Chondrocyte (in vitro differentiated cells): ENCODE measurements at regions not wholly inside any gene's neighbourhood (a gene's known extent, or its start where the extent isn't known, plus 50 kb on each side); places are given as distances from the start of the nearest gene placed in this dataset.
A peak's percentile ranks its signal among the peaks of the same experiment; 100 is the strongest.

Experiments used
- DNase-seq: peaks from one replicate; pipeline ENCODE4 v3.0.0; 2021; ENCODE audit warnings: mixed read lengths, low spot score
- H3K27ac Mint-ChIP-seq: one replicate; pipeline ENCODE4 v1.8.0; 2021; ENCODE audit warnings: mild to moderate bottlenecking, moderate library complexity, mixed read lengths; ENCODE audit not compliant: unreplicated experiment
- H3K27me3 Mint-ChIP-seq: 2 replicates; pipeline ENCODE4 v1.8.0; 2021; ENCODE audit warnings: low read depth, mixed read lengths
- H3K36me3 Mint-ChIP-seq: 2 replicates; pipeline ENCODE4 v1.8.0; 2021; ENCODE audit warnings: low read depth, mixed read lengths
- H3K4me1 Mint-ChIP-seq: 2 replicates; pipeline ENCODE4 v1.8.0; 2021; ENCODE audit warnings: low read depth, mild to moderate bottlenecking, mixed read lengths
- H3K4me3 Mint-ChIP-seq: one replicate; pipeline ENCODE4 v1.8.0; 2021; ENCODE audit warnings: mild to moderate bottlenecking, moderate library complexity, mixed read lengths; ENCODE audit not compliant: unreplicated experiment
- H3K9me3 Mint-ChIP-seq: 2 replicates; pipeline ENCODE4 v1.8.0; 2021; ENCODE audit warnings: low read depth, mixed read lengths
- CTCF ChIP-seq: fragments of 200-600 bp; sonication (generic); IDR thresholded peaks from 2 replicates; pipeline ENCODE4 v1.5.0; 2021; ENCODE audit warnings: antibody characterized with exemption, mild to moderate bottlenecking, moderate library complexity

GRCh38 chr2:192278701-192279100, 84.0 kb upstream of the TMEFF2 start:
- no peaks in the 10 kb centered on the region for H3K4me1 Mint-ChIP-seq
- TF ChIP-seq CTCF = no peak
- H3K9me3 Mint-ChIP-seq = peaks cover 4% of the 10 kb centered on the region
- H3K27me3 Mint-ChIP-seq = no peaks in the 10 kb centered on the region
- H3K4me3 Mint-ChIP-seq = no peak overlapping the region
- no peak for DNase-seq
- no peaks in the 10 kb centered on the region for H3K36me3 Mint-ChIP-seq
- no peak overlapping the region for H3K27ac Mint-ChIP-seq

DNA sequence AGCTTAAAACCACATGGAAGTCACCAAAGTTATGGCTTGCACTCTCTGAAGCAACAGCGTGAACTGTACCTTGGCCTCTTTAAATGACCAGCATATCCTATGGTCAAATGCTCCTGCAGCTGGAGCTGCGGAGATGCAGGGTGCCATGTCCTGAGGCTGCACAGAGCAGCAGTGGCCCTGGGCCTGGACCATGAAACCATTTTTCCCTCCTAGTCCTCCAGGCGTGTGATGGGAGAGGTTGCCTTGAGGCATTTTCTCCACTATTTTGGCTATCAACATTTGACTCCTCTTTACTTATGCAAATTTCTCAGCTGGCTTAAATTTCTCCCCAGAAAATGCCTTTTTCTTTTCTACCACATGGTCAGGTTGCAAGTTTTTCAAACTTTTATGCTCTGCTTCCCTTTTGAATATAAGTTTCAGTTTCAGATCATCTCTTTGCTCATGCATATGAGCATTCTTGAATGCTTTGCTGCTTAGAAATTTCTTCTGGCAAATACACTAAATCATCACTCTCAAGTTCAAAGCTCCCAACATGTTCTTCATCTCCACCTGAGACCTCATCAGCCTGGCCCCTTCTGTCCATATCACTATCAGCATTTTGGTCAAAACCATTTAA, 82.9 kb upstream of the TMEFF2 start:
- Mint-ChIP-seq H3K36me3 (no peaks in the 10 kb centered on the region), H3K27ac (no peak overlapping the region), H3K27me3 (no peaks in the 10 kb centered on the region), H3K4me1 (no peaks in the 10 kb centered on the region), H3K9me3 (peaks cover 4% of the 10 kb centered on the region), H3K4me3 (no peak overlapping the region)
- no peak for DNase-seq
- no peak for TF ChIP-seq CTCF

GRCh38 chr2:192275632-192276031, 80.9 kb upstream of the TMEFF2 start:
- no peak for TF ChIP-seq CTCF
- H3K4me1 Mint-ChIP-seq = no peaks in the 10 kb centered on the region
- no peak for DNase-seq
- peaks cover 4% of the 10 kb centered on the region for H3K9me3 Mint-ChIP-seq
- H3K27me3 Mint-ChIP-seq = no peaks in the 10 kb centered on the region
- H3K4me3 Mint-ChIP-seq = no peak overlapping the region
- H3K36me3 Mint-ChIP-seq = no peaks in the 10 kb centered on the region
- no peak overlapping the region for H3K27ac Mint-ChIP-seq

DNA sequence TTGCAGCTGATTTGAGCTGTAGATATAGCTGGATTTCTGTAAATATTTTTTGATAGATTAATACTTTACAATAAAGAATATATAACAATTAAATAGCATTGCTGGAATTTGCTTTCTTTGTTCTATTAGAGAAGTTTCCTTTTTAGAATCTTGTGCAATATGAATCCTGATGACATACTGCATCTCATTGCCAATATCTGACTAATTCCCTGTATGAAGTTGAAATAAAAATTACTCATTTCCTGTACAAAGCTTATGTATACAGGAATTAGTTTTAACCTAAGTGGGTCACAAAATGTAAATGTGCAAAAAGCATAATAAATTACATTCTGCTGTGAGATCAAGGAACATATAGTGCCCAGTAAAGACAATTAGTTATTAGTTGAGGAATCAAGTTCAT, 72.8 kb upstream of the TMEFF2 start:
- H3K4me3 Mint-ChIP-seq = no peak overlapping the region
- H3K9me3 Mint-ChIP-seq = no peaks in the 10 kb centered on the region
- H3K4me1 Mint-ChIP-seq = peaks cover 24% of the 10 kb centered on the region
- H3K36me3 Mint-ChIP-seq = no peaks in the 10 kb centered on the region
- H3K27ac Mint-ChIP-seq = peak overlapping the region; percentile 60
- no peak for DNase-seq
- no peaks in the 10 kb centered on the region for H3K27me3 Mint-ChIP-seq
- no peak for TF ChIP-seq CTCF

- no peak for TF ChIP-seq CTCF
- Mint-ChIP-seq H3K27me3 (no peaks in the 10 kb centered on the region), H3K27ac (peak overlapping the region; percentile 57), H3K9me3 (no peaks in the 10 kb centered on the region), H3K4me1 (peaks cover 24% of the 10 kb centered on the region), H3K4me3 (no peak overlapping the region), H3K36me3 (no peaks in the 10 kb centered on the region)
- no peak for DNase-seq
Measured at GRCh38 chr2:192265751-192266150, 71.0 kb upstream of the TMEFF2 start.
